Neural crest cell (in vitro differentiated cells): ENCODE measurements at regions not wholly inside any gene's neighbourhood (a gene's known extent, or its start where the extent isn't known, plus 50 kb on each side); places are given as distances from the start of the nearest gene placed in this dataset.

ENCODE experiments used
- DNase-seq: peaks from one replicate; pipeline ENCODE4 v3.0.0; 2021; ENCODE audit warnings: low read depth, mixed read lengths, low spot score
- H3K27ac Mint-ChIP-seq: one replicate; pipeline ENCODE4 v1.8.0; 2021; ENCODE audit warnings: mild to moderate bottlenecking, mixed read lengths; ENCODE audit not compliant: unreplicated experiment
- H3K27me3 Mint-ChIP-seq: 2 replicates; pipeline ENCODE4 v1.8.0; 2021; ENCODE audit warnings: low read depth, mild to moderate bottlenecking, mixed read lengths
- H3K36me3 Mint-ChIP-seq: 2 replicates; pipeline ENCODE4 v1.8.0; 2021; ENCODE audit warnings: low read depth, mild to moderate bottlenecking, mixed read lengths
- H3K4me1 Mint-ChIP-seq: 2 replicates; pipeline ENCODE4 v1.8.0; 2021; ENCODE audit warnings: mixed read lengths
- H3K4me3 Mint-ChIP-seq: one replicate; pipeline ENCODE4 v1.8.0; 2021; ENCODE audit warnings: mild to moderate bottlenecking, mixed read lengths
- H3K9me3 Mint-ChIP-seq: 2 replicates; pipeline ENCODE4 v1.8.0; 2021; ENCODE audit warnings: mixed read lengths
- TF ChIP-seq, protein P1 (sequence below): fragments of 200-600 bp; sonication (generic); conservative IDR thresholded peaks from 2 replicates; pipeline ENCODE4 v1.5.0; 2021; ENCODE audit warnings: antibody characterized with exemption, mild to moderate bottlenecking

DNA sequence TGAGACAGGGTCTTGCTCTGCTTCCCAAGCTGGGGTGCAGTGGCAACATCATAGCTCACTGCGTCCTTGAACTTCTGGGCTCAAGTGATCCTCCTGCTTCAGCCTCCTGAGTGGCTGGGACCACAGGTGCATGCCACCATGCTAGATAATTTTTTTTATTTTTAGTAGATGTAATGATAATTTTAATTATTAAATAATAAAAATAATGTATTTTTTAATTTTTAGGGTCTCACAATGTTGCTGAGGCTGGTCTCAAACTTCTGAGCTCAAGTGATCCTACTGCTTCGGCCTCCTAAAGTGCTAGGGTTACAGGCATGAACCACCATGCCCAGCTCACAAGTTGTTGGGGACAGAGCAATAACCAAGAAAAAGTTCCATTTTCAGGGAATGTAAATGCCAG lies 138.0 kb upstream of the RALGAPA2 start:
- Mint-ChIP-seq H3K4me3 (no peak overlapping the region), H3K27me3 (peaks cover 15% of the 10 kb centered on the region)
- TF ChIP-seq, protein P1, sequence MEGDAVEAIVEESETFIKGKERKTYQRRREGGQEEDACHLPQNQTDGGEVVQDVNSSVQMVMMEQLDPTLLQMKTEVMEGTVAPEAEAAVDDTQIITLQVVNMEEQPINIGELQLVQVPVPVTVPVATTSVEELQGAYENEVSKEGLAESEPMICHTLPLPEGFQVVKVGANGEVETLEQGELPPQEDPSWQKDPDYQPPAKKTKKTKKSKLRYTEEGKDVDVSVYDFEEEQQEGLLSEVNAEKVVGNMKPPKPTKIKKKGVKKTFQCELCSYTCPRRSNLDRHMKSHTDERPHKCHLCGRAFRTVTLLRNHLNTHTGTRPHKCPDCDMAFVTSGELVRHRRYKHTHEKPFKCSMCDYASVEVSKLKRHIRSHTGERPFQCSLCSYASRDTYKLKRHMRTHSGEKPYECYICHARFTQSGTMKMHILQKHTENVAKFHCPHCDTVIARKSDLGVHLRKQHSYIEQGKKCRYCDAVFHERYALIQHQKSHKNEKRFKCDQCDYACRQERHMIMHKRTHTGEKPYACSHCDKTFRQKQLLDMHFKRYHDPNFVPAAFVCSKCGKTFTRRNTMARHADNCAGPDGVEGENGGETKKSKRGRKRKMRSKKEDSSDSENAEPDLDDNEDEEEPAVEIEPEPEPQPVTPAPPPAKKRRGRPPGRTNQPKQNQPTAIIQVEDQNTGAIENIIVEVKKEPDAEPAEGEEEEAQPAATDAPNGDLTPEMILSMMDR, result no peak

DNA sequence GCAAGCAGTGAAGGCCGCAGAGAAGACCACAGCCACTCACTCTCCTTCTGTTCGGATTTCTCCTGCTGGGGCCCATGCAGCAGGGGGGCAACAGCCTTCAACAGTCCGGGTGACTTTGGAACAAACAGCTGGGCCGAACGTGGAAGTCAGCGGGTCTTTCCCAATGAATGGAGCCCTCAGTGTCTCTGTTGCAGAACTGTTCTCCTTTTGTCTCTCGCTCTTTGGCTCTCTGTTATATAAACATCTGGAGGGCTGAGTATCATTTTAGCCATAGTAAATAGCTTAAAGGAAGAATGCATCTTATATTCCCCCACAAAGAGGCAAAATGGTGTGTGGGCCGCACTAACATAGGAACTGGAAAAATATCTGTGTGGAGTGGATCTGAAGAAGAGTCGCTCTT lies 136.7 kb upstream of the RALGAPA2 start:
- no peak for DNase-seq
- Mint-ChIP-seq H3K36me3 (peaks cover 3% of the 10 kb centered on the region), H3K27ac (no peak overlapping the region), H3K4me1 (peaks cover 18% of the 10 kb centered on the region), H3K4me3 (no peak overlapping the region), H3K27me3 (peaks cover 15% of the 10 kb centered on the region), H3K9me3 (peaks cover 2% of the 10 kb centered on the region)
- TF ChIP-seq, protein P1, result no peak

More for the DNA sequence above, 138.0 kb upstream of the RALGAPA2 start:
- Mint-ChIP-seq H3K27ac (no peak overlapping the region), H3K4me1 (peaks cover 18% of the 10 kb centered on the region), H3K36me3 (peaks cover 3% of the 10 kb centered on the region), H3K9me3 (peaks cover 4% of the 10 kb centered on the region)
- DNase-seq, result no peak

DNA sequence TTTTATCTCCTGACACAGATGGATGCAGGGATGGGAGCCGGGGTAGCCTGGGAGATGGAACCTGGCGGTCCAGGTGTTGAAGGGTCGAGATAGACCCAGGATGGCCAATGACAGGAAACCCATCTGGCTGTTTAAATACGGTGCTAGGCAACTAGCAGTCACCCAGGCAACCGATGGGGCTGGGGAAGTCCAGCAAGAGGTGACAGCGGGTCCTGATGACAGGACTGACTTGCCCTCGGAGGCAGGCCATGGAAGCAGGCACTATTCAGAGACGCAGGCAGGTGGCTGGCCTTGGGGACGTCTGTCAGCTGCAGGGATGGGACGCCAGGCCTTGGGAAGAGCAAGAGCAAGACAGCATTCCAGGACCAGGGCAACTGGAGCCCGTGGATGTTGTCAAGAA lies 135.4 kb upstream of the RALGAPA2 start:
- Mint-ChIP-seq H3K9me3 (peaks cover 2% of the 10 kb centered on the region), H3K4me3 (no peak overlapping the region), H3K36me3 (peaks cover 3% of the 10 kb centered on the region), H3K27ac (no peak overlapping the region), H3K4me1 (peaks cover 18% of the 10 kb centered on the region), H3K27me3 (peaks cover 18% of the 10 kb centered on the region)
- TF ChIP-seq, protein P1, result no peak
- no peak for DNase-seq

DNA sequence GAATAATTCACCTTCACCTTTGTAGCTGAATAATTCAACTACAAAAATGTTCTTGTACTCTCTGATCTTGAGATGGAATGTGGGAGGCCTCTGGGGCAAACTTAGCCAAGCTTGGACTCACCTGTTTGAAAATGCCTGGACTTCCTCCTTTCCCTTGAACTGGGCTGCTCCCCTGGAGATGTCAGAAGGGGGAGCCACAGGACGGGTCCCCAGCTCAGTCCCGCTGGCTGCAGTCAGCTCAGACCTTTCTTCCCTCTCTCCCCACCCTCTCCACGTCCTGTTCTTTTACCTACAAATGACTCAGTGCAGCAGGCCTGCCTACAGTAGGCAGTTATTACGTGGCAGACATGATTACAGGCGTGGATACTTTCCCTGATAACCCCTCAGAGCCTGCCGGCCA lies 131.5 kb upstream of the RALGAPA2 start:
- Mint-ChIP-seq H3K4me3 (no peak overlapping the region), H3K27me3 (peaks cover 35% of the 10 kb centered on the region), H3K27ac (no peak overlapping the region), H3K36me3 (no peaks in the 10 kb centered on the region), H3K9me3 (no peaks in the 10 kb centered on the region), H3K4me1 (peaks cover 12% of the 10 kb centered on the region)
- DNase-seq, result no peak
- TF ChIP-seq, protein P1, result no peak

DNA sequence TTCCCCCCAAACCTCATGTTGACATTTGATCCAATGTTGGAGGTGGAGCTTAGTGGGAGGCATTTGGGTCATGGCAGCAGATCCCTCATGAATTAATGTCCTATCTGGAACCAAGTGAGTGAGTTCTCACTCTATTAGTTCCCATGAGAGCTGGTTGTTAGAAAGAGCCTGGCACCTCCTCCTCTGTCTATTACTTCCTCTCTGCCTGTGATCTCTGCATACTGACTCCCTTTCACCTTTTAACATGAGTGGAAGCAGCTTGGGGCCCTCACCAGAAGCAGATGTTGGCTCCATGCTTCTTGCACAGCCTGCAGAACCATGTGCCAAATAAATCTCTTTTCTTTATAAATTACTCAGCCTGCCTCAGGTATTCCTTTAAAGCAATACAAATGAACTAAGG lies 127.3 kb upstream of the RALGAPA2 start:
- peaks cover 58% of the 10 kb centered on the region for H3K27me3 Mint-ChIP-seq
- no peaks in the 10 kb centered on the region for H3K36me3 Mint-ChIP-seq
- no peak overlapping the region for H3K27ac Mint-ChIP-seq
- TF ChIP-seq, protein P1, result no peak
- DNase-seq, result no peak
- no peaks in the 10 kb centered on the region for H3K9me3 Mint-ChIP-seq
- no peaks in the 10 kb centered on the region for H3K4me1 Mint-ChIP-seq
- no peak overlapping the region for H3K4me3 Mint-ChIP-seq

GRCh38 chr20:20837574-20838021 lies 125.2 kb upstream of the RALGAPA2 start:
- H3K27me3 Mint-ChIP-seq, result peaks cover 65% of the 10 kb centered on the region

More at GRCh38 chr20:20837574-20838021, 125.2 kb upstream of the RALGAPA2 start:
- TF ChIP-seq, protein P1, result peak; percentile 87
- Mint-ChIP-seq H3K27ac (no peak overlapping the region), H3K4me1 (no peaks in the 10 kb centered on the region), H3K4me3 (no peak overlapping the region), H3K36me3 (no peaks in the 10 kb centered on the region), H3K9me3 (no peaks in the 10 kb centered on the region)
- DNase-seq, result peak; percentile 72
